HepG2 (cell line): ENCODE measurements at regions not wholly inside any gene's neighbourhood (a gene's known extent, or its start where the extent isn't known, plus 50 kb on each side); places are given as distances from the start of the nearest gene placed in this dataset.
"Not testable (repeated sequence)": the region's sequence is repeated elsewhere in the genome, so short reads cannot be mapped to it uniquely, and the experiment has no call there.

Experiments used
- ATAC-seq: fragments of 200-7000 bp; cut with Tn5 transposase; 3 replicates; pipeline ENCODE4 v1.9.1; 2020; ENCODE audit warnings: mild to moderate bottlenecking, moderate library complexity
- BruUV-seq: library from RNA; stranded (reverse); fragments of 400-500 nt; replicated peaks from 2 replicates; lab custom pipeline; 2021; lab: Mats Ljungman, UMichigan
- CTCF ChIA-PET: fragments of 300-600 bp; formaldehyde crosslinking; extraction: SDS; loops from one replicate; lab custom pipeline; 2021; ENCODE audit warnings: low total read pairs, inconsistent platforms, low intra/inter-chr PET ratio; lab: Yijun Ruan, JAX
- POLR2A ChIA-PET: fragments of 350-600 bp; sonication (Branson Sonifier 250); formaldehyde crosslinking; loops from one replicate; lab custom pipeline; 2020; ENCODE audit warnings: antibody characterized with exemption, inconsistent platforms; lab: Yijun Ruan, JAX
- DNase-seq: peaks from one replicate; pipeline ENCODE4 v3.0.0-alpha.2; 2015; ENCODE audit warnings: low spot score
- FAIRE-seq: peaks from 3 replicates; lab custom pipeline; 2011; peaks lifted over from hg19 to GRCh38; lab: Jason Lieb, UNC
- H2AFZ ChIP-seq: one replicate; pipeline ENCODE4 v1.6.1; 2011; ENCODE audit warnings: low read length, inconsistent platforms
- H3K27ac ChIP-seq: fragments of 300-600 bp; 3 replicates; pipeline ENCODE4 v1.8.0; 2011; ENCODE audit warnings: mixed run types, mild to moderate bottlenecking, mixed read lengths, low read length, inconsistent platforms; ENCODE audit not compliant: insufficient read depth; ENCODE audit errors: extremely low read length
- H3K27me3 ChIP-seq, 2 experiments: fragments of 200-600 bp in 1 of 2; 2 replicates in 1 of 2; 3 replicates in 1 of 2; pipeline versions ENCODE4 v1.6.0 to v1.8.0; 2011; ENCODE audit warnings: low read length in 2 of 2, mild to moderate bottlenecking in 2 of 2, moderate library complexity in 2 of 2, inconsistent platforms in 1 of 2; ENCODE audit not compliant: insufficient read depth in 2 of 2, control insufficient read depth in 1 of 2
- H3K36me3 ChIP-seq, 2 experiments: fragments of 200-600 bp in 1 of 2; replicated peaks in 1 of 2; 2 replicates in 1 of 2; 3 replicates in 1 of 2; pipeline versions ENCODE4 v1.5.1 to v1.8.0; 2011; ENCODE audit warnings: low read length in 2 of 2, inconsistent platforms in 1 of 2; ENCODE audit not compliant: insufficient read depth in 2 of 2, control insufficient read depth in 1 of 2
- H3K4me1 ChIP-seq: 2 replicates; pipeline ENCODE4 v1.5.1; 2012; ENCODE audit warnings: low read length, inconsistent platforms; ENCODE audit not compliant: insufficient read depth
- H3K4me2 ChIP-seq: 2 replicates; pipeline ENCODE4 v1.6.0; 2011; ENCODE audit warnings: low read depth, low read length, inconsistent platforms
- H3K4me3 ChIP-seq, 3 experiments: fragments of 200-600 bp in 1 of 3; sonication (generic), shearing (Covaris generic) in 1 of 3; replicated peaks in 1 of 3; 2 replicates each; pipeline ENCODE4 v1.5.1; 2011 to 2016; ENCODE audit warnings: low read length in 3 of 3, inconsistent platforms in 2 of 3, low read depth in 2 of 3, mild to moderate bottlenecking in 2 of 3, control low read depth in 1 of 3, mixed read lengths in 1 of 3; ENCODE audit not compliant: insufficient read depth in 1 of 3
- H3K79me2 ChIP-seq: one replicate; pipeline ENCODE4 v1.6.1; 2011; ENCODE audit warnings: low read length, inconsistent platforms; ENCODE audit not compliant: insufficient read depth
- H3K9ac ChIP-seq: 2 replicates; pipeline ENCODE4 v1.6.0; 2011; ENCODE audit warnings: mild to moderate bottlenecking, low read depth, low read length, inconsistent platforms; ENCODE audit not compliant: insufficient read depth
- H3K9me3 ChIP-seq: 2 replicates; pipeline ENCODE4 v1.5.1; 2012; ENCODE audit warnings: mild to moderate bottlenecking, low read length
- H4K20me1 ChIP-seq: 2 replicates; pipeline ENCODE4 v1.6.0; 2011; ENCODE audit warnings: inconsistent platforms, mild to moderate bottlenecking, low read length, moderate library complexity; ENCODE audit not compliant: insufficient read depth
- MAFF ChIP-seq: IDR thresholded peaks from 2 replicates; pipeline ENCODE4 v1.6.1; 2011; ENCODE audit warnings: low read depth, low read length, improper control_type of control experiment
- MAFK ChIP-seq, 2 experiments: IDR thresholded peaks in 1 of 2; conservative IDR thresholded peaks in 1 of 2; 2 replicates each; pipeline ENCODE4 v1.6.1; 2011; ENCODE audit warnings: improper control_type of control experiment in 2 of 2, low read length in 2 of 2
- MTF2 ChIP-seq: sonication (generic); formaldehyde crosslinking; IDR thresholded peaks from 2 replicates; pipeline ENCODE4 v1.5.0; 2020; ENCODE audit warnings: missing genetic modification reagents, borderline replicate concordance
- ZFP41 ChIP-seq: sonication (generic); formaldehyde crosslinking; IDR thresholded peaks from 2 replicates; pipeline ENCODE4 v1.4.0; 2020; ENCODE audit warnings: mild to moderate bottlenecking, missing genetic modification reagents, borderline replicate concordance
- ZFX ChIP-seq: sonication (generic); formaldehyde crosslinking; IDR thresholded peaks from 2 replicates; pipeline ENCODE4 v1.4.0; 2020; ENCODE audit warnings: mild to moderate bottlenecking, low read depth, missing genetic modification reagents, moderate library complexity
- ZIK1 ChIP-seq: sonication (generic); formaldehyde crosslinking; IDR thresholded peaks from 2 replicates; pipeline ENCODE4 v1.5.0; 2020; ENCODE audit warnings: mild to moderate bottlenecking, low read depth, missing genetic modification reagents, borderline replicate concordance
- ZNF160 ChIP-seq: sonication (generic); formaldehyde crosslinking; IDR thresholded peaks from 2 replicates; pipeline ENCODE4 v1.8.0; 2022; ENCODE audit warnings: mild to moderate bottlenecking, inconsistent platforms, missing genetic modification reagents
- ZNF563 ChIP-seq: sonication (generic); formaldehyde crosslinking; IDR thresholded peaks from 2 replicates; pipeline ENCODE4 v1.8.0; 2022; ENCODE audit warnings: mild to moderate bottlenecking, moderate library complexity, missing genetic modification reagents
- ZNF605 ChIP-seq: sonication (generic); formaldehyde crosslinking; IDR thresholded peaks from 2 replicates; pipeline ENCODE4 v1.8.0; 2022; ENCODE audit warnings: mild to moderate bottlenecking, missing genetic modification reagents
- ZNF790 ChIP-seq: sonication (generic); formaldehyde crosslinking; IDR thresholded peaks from 2 replicates; pipeline ENCODE4 v1.8.0; 2022; ENCODE audit warnings: missing genetic modification reagents, mild to moderate bottlenecking, borderline replicate concordance
- WGBS: methylation state at CpG from one replicate; pipeline ENCODE4 v1.1.6; 2017; ENCODE audit warnings: low lambda C conversion rate; 5-methylcytosine and 5-hydroxymethylcytosine counted together
- in situ Hi-C: cut with HindIII; loops from 2 replicates; pipeline ENCODE4 v1.10.0; 2017; ENCODE audit warnings: low pct_unique_long_range_greater_than_20kb; ENCODE audit not compliant: extremely low pct_ligation_motif_present
- intact Hi-C: fragments of 100-400 bp; cut with micrococcal nuclease; formaldehyde crosslinking; loops from one replicate; pipeline ENCODE4 v1.10.0; 2022; ENCODE audit not compliant: unreplicated experiment
- TF ChIP-seq, protein P1 (sequence below): sonication (generic); formaldehyde crosslinking; IDR thresholded peaks from 2 replicates; pipeline ENCODE4 v1.9.0; 2021; ENCODE audit warnings: mild to moderate bottlenecking, missing genetic modification reagents
- TF ChIP-seq, protein P2 (sequence below): sonication (generic); formaldehyde crosslinking; IDR thresholded peaks from 2 replicates; pipeline ENCODE4 v1.5.0; 2020; ENCODE audit warnings: missing genetic modification reagents

DNA sequence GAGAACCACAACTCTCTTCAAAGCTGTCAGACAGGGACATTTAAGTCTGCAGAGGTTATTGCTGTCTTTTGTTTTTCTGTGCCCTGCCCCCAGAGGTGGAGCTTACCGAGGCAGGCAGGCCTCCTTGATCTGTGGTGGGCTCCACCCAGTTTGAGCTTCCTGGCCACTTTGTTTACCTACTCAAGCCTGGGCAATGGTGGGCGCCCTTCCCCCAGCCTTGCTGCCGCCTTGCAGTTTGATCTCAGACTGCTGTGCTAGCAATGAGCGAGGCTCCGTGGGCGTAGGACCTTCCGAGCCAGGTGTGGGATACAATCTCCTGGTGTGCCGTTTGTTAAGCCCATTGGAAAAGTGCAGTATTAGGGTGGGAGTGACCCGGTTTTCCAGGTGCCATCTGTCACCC is 822.1 kb downstream of the KCNMA1 start:
- H3K79me2 ChIP-seq, H4K20me1 ChIP-seq, H2AFZ ChIP-seq, H3K4me2 ChIP-seq, H3K36me3 ChIP-seq, POLR2A ChIA-PET, intact Hi-C loops, BruUV-seq, CTCF ChIA-PET, H3K27ac ChIP-seq, DNase-seq, in situ Hi-C loops, ATAC-seq, H3K4me3 ChIP-seq, H3K4me1 ChIP-seq, H3K9ac ChIP-seq, FAIRE-seq, H3K27me3 ChIP-seq, H3K9me3 ChIP-seq: not testable (repeated sequence)
- 0% methylated on average over 3 of the region's 9 CpGs for WGBS

DNA sequence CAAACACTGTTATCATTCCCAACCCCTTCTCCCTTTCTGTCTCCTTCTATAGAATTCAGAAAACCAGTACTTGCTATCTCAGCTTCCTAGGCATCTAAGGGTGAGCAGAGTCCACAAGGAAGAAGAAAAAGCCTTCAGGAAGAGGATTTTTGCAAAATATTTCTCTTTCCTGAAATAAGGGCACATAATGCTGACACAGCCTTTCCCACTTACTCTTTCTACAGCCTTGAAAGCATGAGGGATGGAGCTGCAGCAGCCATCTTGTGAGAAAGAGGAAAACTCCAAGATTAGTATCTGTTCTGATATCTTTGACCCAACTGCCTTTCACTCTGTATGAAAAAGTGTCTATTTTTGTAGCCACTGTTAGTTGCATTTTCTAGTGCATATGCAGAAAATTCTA is 826.2 kb downstream of the KCNMA1 start:
- H3K9me3 ChIP-seq: no peaks in the 10 kb centered on the region
- no peak overlapping the region for H3K9ac ChIP-seq
- ChIA-PET POLR2A (no interaction called here), CTCF (no interaction called here)
- H3K4me3 ChIP-seq: no peak overlapping the region
- H4K20me1 ChIP-seq: no peaks in the 10 kb centered on the region
- no peak overlapping the region for H3K4me2 ChIP-seq
- no peak overlapping the region for H2AFZ ChIP-seq
- H3K36me3 ChIP-seq: no peaks in the 10 kb centered on the region
- ATAC-seq (no peak), FAIRE-seq (no peak), DNase-seq (no peak)
- no peaks in the 10 kb centered on the region for H3K27me3 ChIP-seq
- BruUV-seq: no TSS peak
- intact Hi-C loops: no loop called here
- no peaks in the 10 kb centered on the region for H3K4me1 ChIP-seq
- no peak overlapping the region for H3K27ac ChIP-seq
- no peaks in the 10 kb centered on the region for H3K79me2 ChIP-seq
- in situ Hi-C loops: no loop called here
- TF ChIP-seq ZFP41 (no peak), ZNF160 (CRISPR knock-in tag) (no peak), MAFK (conservative IDR thresholded peaks at IDR 0.05 in 1 of 2, IDR thresholded peaks at IDR 0.05 in 1 of 2; ENCODE audit: low read length in 2 of 2) (peak; percentile 67 to 86), ZNF563 (CRISPR knock-in tag) (no peak), ZFX (CRISPR knock-in tag) (no peak), ZIK1 (no peak), ZNF605 (CRISPR knock-in tag) (no peak), MAFF (peak; percentile 80), ZNF790 (CRISPR knock-in tag) (no peak), MTF2 (CRISPR knock-in tag) (no peak)
- TF ChIP-seq, protein P1, sequence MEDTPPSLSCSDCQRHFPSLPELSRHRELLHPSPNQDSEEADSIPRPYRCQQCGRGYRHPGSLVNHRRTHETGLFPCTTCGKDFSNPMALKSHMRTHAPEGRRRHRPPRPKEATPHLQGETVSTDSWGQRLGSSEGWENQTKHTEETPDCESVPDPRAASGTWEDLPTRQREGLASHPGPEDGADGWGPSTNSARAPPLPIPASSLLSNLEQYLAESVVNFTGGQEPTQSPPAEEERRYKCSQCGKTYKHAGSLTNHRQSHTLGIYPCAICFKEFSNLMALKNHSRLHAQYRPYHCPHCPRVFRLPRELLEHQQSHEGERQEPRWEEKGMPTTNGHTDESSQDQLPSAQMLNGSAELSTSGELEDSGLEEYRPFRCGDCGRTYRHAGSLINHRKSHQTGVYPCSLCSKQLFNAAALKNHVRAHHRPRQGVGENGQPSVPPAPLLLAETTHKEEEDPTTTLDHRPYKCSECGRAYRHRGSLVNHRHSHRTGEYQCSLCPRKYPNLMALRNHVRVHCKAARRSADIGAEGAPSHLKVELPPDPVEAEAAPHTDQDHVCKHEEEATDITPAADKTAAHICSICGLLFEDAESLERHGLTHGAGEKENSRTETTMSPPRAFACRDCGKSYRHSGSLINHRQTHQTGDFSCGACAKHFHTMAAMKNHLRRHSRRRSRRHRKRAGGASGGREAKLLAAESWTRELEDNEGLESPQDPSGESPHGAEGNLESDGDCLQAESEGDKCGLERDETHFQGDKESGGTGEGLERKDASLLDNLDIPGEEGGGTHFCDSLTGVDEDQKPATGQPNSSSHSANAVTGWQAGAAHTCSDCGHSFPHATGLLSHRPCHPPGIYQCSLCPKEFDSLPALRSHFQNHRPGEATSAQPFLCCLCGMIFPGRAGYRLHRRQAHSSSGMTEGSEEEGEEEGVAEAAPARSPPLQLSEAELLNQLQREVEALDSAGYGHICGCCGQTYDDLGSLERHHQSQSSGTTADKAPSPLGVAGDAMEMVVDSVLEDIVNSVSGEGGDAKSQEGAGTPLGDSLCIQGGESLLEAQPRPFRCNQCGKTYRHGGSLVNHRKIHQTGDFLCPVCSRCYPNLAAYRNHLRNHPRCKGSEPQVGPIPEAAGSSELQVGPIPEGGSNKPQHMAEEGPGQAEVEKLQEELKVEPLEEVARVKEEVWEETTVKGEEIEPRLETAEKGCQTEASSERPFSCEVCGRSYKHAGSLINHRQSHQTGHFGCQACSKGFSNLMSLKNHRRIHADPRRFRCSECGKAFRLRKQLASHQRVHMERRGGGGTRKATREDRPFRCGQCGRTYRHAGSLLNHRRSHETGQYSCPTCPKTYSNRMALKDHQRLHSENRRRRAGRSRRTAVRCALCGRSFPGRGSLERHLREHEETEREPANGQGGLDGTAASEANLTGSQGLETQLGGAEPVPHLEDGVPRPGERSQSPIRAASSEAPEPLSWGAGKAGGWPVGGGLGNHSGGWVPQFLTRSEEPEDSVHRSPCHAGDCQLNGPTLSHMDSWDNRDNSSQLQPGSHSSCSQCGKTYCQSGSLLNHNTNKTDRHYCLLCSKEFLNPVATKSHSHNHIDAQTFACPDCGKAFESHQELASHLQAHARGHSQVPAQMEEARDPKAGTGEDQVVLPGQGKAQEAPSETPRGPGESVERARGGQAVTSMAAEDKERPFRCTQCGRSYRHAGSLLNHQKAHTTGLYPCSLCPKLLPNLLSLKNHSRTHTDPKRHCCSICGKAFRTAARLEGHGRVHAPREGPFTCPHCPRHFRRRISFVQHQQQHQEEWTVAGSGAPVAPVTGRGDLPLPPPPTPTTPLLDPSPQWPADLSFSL (CRISPR knock-in tag): no peak
- TF ChIP-seq, protein P2, sequence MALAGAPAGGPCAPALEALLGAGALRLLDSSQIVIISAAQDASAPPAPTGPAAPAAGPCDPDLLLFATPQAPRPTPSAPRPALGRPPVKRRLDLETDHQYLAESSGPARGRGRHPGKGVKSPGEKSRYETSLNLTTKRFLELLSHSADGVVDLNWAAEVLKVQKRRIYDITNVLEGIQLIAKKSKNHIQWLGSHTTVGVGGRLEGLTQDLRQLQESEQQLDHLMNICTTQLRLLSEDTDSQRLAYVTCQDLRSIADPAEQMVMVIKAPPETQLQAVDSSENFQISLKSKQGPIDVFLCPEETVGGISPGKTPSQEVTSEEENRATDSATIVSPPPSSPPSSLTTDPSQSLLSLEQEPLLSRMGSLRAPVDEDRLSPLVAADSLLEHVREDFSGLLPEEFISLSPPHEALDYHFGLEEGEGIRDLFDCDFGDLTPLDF (CRISPR knock-in tag): no peak
